Thymus (tissue), 11 donors: ENCODE measurements at regions not wholly inside any gene's neighbourhood (a gene's known extent, or its start where the extent isn't known, plus 50 kb on each side); places are given as distances from the start of the nearest gene placed in this dataset.

Experiments used
- DNase-seq, 9 donors: peaks; one replicate each; pipeline ENCODE4 v3.0.0-alpha.2; 2013; ENCODE audit warnings: low spot score in 9 of 9, low read depth in 6 of 9, missing footprints in 1 of 9
- H3K27ac ChIP-seq, 2 donors: one replicate each; pipeline ENCODE4 v1.5.1; 2013; ENCODE audit warnings: control low read depth in 1 of 2, low read depth in 1 of 2, low read length in 1 of 2, mild to moderate bottlenecking in 1 of 2, moderate library complexity in 1 of 2
- H3K27me3 ChIP-seq, 2 donors: one replicate each; pipeline ENCODE4 v1.5.1; 2013; ENCODE audit warnings: low read length in 1 of 2; ENCODE audit not compliant: control insufficient read depth in 2 of 2, insufficient read depth in 1 of 2
- H3K36me3 ChIP-seq, 2 donors: one replicate each; pipeline ENCODE4 v1.5.1; 2013; ENCODE audit warnings: low read length in 1 of 2, mild to moderate bottlenecking in 1 of 2, moderate library complexity in 1 of 2; ENCODE audit not compliant: control insufficient read depth in 2 of 2, insufficient read depth in 2 of 2
- H3K4me1 ChIP-seq, 2 donors: one replicate each; pipeline ENCODE4 v1.5.1; 2013; ENCODE audit warnings: low read length in 2 of 2; ENCODE audit not compliant: control insufficient read depth in 2 of 2, insufficient read depth in 2 of 2
- H3K4me3 ChIP-seq, 2 donors: one replicate each; pipeline ENCODE4 v1.5.1; 2013; ENCODE audit warnings: low read length in 2 of 2, control low read depth in 1 of 2, mild to moderate bottlenecking in 1 of 2
- H3K9me3 ChIP-seq, 2 donors: one replicate each; pipeline ENCODE4 v1.5.1; 2013; ENCODE audit warnings: low read length in 1 of 2, mild to moderate bottlenecking in 1 of 2; ENCODE audit not compliant: control insufficient read depth in 2 of 2, insufficient read depth in 1 of 2
- WGBS: extraction: QIAGEN DNeasy Blood & Tissue Kit; methylation state at CpG from one replicate; pipeline ENCODE4 v1.1.7; 2013; 5-methylcytosine and 5-hydroxymethylcytosine counted together
- donor health status: healthy.

DNA sequence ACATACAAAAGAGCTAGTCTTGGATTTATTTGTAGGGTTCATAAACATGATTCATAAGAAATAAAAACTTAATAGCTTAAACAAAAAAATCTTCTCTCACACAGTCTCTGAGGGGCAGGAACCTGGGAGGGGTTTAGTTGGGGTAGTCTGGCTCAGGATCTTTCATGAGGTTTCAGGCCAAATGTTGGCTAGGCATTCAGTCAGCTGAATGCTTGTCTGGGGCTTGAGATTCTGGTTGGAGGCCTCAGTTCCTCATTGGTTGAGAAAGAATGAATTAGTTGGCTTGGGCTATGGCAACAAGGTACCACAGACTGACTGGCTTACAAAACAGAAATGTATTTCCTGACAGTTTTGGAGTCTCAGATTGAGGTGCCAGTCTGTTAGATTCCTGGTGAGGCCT, 74.3 kb downstream of the ANKRD7 start:
- Histone ChIP-seq H3K9me3 (no peaks in the 10 kb centered on the region), H3K4me3 (no peak overlapping the region), H3K36me3 (no peaks in the 10 kb centered on the region), H3K4me1 (no peaks in the 10 kb centered on the region), H3K27me3 (peaks cover 0 to 5% of the 10 kb centered on the region in 2 donors), H3K27ac (no peak overlapping the region)
- DNase-seq, result no peak

DNA sequence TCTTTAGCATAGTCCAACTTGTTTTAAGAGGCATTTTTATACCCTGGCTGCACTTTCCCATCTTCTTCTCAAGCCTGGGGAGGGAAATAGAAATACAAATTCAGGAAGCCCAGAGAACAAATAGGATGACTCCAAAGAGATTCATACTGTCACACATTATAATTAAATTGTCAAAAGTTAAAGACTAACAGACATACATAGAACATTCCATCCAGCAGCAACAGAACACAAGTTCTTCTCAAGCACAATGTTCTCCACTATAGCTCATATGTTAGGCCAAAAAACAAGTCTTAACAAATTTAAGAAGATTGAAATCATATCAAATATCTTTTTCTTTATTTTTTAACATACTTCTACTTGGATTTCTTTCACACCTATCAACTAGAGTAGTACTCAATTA, 75.7 kb downstream of the ANKRD7 start:
- no peak overlapping the region for H3K4me3 ChIP-seq
- H3K9me3 ChIP-seq, result no peaks in the 10 kb centered on the region
- H3K4me1 ChIP-seq, result no peaks in the 10 kb centered on the region
- DNase-seq, result no peak
- H3K36me3 ChIP-seq, result no peaks in the 10 kb centered on the region
- H3K27me3 ChIP-seq, result peaks cover 0 to 3% of the 10 kb centered on the region in 2 donors
- no peak overlapping the region for H3K27ac ChIP-seq

DNA sequence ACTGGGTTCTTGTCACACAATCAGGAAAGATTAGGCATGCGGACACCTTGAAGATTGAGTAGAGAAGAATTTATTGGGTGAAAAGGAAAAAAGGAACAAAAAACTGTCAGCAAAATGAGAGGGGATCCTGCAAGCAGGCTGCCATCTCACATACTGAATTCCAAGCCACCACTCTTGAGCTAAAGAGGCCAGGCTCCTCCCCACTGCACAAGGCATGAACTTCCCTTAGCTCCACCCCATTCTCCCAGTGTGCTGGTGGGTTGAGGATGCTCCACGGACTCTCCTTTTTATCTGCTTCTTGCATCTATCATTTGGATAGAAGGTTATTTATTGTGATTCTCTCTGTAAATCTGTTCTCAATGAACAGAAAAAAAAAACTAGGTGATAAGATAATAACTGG, 79.6 kb downstream of the ANKRD7 start:
- Histone ChIP-seq H3K4me3 (no peak overlapping the region), H3K27me3 (no peaks in the 10 kb centered on the region), H3K4me1 (no peaks in the 10 kb centered on the region), H3K27ac (no peak overlapping the region), H3K9me3 (no peaks in the 10 kb centered on the region), H3K36me3 (no peaks in the 10 kb centered on the region)
- WGBS, result 92% methylated on average over 2 of the region's 2 CpGs
- DNase-seq, result no peak

DNA sequence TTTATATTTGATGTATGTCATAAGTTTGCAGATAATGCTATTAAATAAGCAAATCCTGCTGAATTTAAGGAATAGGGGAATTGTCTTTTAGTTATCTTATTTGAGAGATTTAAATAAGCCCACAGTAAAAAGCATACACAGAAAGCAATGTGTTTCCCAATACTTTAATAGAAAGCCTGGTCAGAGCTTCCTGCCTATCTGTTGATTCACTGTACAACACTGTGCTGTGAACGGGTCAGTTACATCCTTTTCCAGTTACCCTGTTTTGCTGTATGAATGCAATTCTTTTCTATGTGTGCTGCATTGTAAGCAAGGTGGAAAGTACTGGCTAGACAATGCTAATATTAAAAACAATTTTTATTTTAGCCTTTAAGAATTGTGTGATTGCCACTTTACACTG, 81.2 kb downstream of the ANKRD7 start:
- H3K27me3 ChIP-seq, result no peaks in the 10 kb centered on the region
- H3K36me3 ChIP-seq, result no peaks in the 10 kb centered on the region
- H3K4me1 ChIP-seq, result no peaks in the 10 kb centered on the region
- no peak for DNase-seq
- no peak overlapping the region for H3K27ac ChIP-seq
- H3K4me3 ChIP-seq, result no peak overlapping the region
- WGBS, result 31% methylated on average over 1 of the region's 1 CpG
- H3K9me3 ChIP-seq, result no peaks in the 10 kb centered on the region

DNA sequence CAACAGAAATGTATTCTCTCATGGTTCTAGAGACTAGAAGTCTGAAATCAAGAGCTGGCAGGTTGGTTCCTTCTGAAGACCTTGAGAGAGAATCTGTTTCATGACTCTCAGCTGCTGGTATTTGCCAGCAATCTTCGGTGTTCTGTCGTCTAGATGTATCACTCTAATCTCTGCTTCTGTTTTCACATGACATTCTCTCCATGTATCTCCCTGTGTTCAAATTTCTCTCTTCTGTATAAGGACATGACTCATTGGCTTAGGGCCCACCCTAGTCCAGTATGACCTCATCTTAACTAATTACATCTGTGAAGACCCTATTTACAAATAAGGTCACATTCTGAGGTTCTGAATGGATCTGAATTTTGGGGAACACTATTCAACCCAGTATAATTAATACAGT, 82.3 kb downstream of the ANKRD7 start:
- H3K4me3 ChIP-seq, result no peak overlapping the region
- WGBS, result 94% methylated on average over 2 of the region's 2 CpGs
- DNase-seq, result no peak
- H3K4me1 ChIP-seq, result no peaks in the 10 kb centered on the region
- no peaks in the 10 kb centered on the region for H3K9me3 ChIP-seq
- H3K36me3 ChIP-seq, result no peaks in the 10 kb centered on the region
- no peak overlapping the region for H3K27ac ChIP-seq
- H3K27me3 ChIP-seq, result no peaks in the 10 kb centered on the region

DNA sequence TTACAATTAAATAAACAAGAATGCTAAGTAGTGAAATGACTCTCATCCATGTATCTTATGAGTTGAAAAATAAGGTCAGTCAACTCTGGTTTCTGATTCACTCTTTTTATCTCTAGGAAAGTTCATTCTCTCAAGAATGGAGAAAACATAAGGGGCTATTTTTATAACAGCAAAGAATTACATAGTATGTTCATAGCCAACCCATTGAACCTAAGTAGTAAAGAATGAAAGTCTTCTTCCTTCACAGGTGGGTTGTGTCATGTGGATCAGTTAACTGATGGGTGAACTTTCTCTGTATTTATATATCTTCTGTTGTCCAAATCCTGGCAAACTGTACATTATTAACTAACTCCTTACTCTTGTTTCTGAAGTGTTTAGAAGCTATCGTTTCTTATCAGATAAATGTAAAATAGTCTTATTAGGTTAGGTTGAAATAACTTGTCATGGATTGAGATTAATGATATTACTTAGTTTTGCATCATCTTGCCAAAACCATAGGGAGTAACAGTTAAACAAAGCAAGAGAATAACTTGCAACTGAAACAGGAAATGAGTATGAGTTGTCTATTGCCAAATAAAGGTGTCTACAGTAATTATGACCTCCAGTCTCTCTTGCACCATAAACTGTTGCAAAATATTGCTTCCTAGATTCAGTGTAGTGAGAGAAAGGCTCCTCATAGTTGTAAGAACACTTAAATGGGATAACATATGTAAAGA, 86.8 kb downstream of the ANKRD7 start:
- no peaks in the 10 kb centered on the region for H3K4me1 ChIP-seq
- 33% methylated on average over 1 of the region's 1 CpG for WGBS
- no peak overlapping the region for H3K27ac ChIP-seq
- no peaks in the 10 kb centered on the region for H3K36me3 ChIP-seq
- no peaks in the 10 kb centered on the region for H3K9me3 ChIP-seq
- H3K4me3 ChIP-seq, result no peak overlapping the region
- H3K27me3 ChIP-seq, result no peaks in the 10 kb centered on the region
- no peak for DNase-seq

DNA sequence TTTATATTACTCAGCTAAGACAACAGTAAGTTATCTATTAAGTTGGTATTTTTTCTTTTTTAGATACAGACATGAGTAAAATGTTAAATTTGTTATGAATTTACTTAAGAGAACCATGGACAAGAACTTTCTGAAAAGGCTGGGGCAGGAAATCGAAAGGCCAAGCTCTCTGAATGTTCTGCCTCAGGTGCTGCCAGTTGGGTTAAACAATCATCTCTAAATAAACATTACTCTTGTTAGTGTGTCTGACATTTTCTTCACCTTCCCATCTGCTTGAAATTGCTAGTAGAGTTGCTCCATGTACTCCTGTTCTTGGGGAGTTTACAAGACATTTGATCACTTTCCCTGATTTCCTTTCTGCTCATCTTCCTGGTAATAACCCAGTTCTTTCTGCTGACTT, 87.5 kb downstream of the ANKRD7 start:
- DNase-seq, result no peak
- no peaks in the 10 kb centered on the region for H3K9me3 ChIP-seq
- H3K4me1 ChIP-seq, result no peaks in the 10 kb centered on the region
- no peaks in the 10 kb centered on the region for H3K36me3 ChIP-seq
- 85% methylated on average over 1 of the region's 1 CpG for WGBS
- H3K4me3 ChIP-seq, result no peak overlapping the region
- no peak overlapping the region for H3K27ac ChIP-seq
- no peaks in the 10 kb centered on the region for H3K27me3 ChIP-seq

DNA sequence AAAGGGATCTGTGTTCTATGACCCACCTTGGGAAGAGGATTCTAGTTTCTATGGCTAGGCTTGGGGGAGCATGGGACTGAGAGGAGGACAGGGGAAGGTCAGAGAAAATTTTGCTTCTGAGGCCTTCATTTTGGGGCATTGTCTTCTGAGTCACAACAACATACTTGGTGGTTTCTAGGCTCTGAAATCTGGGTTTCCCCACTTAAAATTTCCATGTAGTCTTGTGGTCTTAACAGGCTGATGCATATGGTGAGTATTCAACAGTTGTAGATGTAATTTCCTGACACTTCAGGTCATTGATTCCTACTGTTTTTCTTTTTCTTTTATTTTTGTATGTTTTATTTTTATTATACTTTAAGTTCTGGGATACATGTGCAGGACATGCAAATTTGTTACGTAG, 88.5 kb downstream of the ANKRD7 start:
- WGBS, result 100% methylated on average over 1 of the region's 1 CpG
- no peak for DNase-seq

DNA sequence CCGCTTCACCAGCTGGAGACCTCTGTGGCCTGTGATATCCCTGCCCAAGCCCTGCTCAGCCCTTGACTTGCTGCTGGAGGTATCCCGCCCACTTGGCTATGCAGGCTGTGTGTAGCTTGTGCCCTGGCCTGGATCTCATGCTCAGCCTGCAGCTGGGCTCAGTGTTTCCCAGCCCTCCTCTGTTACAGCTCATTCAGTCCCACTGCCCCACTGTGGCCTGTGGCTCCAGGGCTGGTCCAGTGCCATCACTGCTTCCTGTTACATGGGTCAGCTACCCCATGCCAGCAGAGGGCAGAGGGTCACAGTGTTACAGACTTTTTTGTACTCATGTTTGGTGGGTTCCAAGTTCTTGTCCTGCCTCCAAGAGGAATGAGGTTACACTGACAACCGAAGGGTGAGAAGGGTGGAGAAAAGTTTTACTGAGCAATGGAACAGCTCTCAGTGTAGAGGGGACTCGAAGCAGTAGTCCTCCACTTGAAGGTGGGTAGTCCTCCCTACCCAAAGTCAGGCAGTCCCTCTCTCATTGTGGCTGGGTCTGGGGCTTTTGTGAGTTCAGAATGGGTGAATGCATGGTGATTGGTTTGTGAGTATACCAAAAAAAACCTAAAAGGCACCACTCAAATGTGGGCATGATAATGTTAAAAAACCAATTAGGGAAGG, 100.4 kb downstream of the ANKRD7 start:
- Histone ChIP-seq H3K27ac (no peak overlapping the region), H3K36me3 (no peaks in the 10 kb centered on the region), H3K4me3 (no peak overlapping the region), H3K27me3 (no peaks in the 10 kb centered on the region), H3K4me1 (no peaks in the 10 kb centered on the region), H3K9me3 (no peaks in the 10 kb centered on the region)
- DNase-seq, result no peak
- WGBS, result 87% methylated on average over 4 of the region's 4 CpGs

More for the DNA sequence above, 88.5 kb downstream of the ANKRD7 start:
- no peaks in the 10 kb centered on the region for H3K4me1 ChIP-seq
- H3K36me3 ChIP-seq, result no peaks in the 10 kb centered on the region
- H3K27me3 ChIP-seq, result no peaks in the 10 kb centered on the region
- H3K27ac ChIP-seq, result no peak overlapping the region
- no peak overlapping the region for H3K4me3 ChIP-seq
- H3K9me3 ChIP-seq, result no peaks in the 10 kb centered on the region
